NCI-H1105 (cell line): ENCODE measurements at regions not wholly inside any gene's neighbourhood (a gene's known extent, or its start where the extent isn't known, plus 50 kb on each side); places are given as distances from the start of the nearest gene placed in this dataset.

Experiments used
- DNase-seq: peaks from one replicate; lab custom pipeline; 2025; lab: John Stamatoyannopoulos, UW

DNA sequence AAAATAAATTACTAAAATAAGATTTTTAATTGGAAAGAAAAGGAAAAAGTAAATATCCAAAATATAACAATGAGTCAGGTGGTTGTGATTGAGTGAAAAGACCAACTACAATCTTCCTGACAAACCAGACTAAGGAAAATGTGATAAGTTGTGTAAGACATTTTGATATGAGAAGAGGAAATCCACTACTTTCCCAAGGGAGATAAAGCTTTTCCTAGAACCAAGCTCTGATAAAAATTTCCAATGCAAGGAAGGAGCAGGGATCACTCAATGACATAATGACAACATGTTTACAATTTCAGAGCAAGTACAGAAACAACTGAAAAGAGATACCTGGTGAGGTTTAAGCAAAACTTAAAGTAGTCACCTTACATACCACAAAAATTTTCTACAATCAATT is 305.1 kb upstream of the RASGEF1B start:
- no peak for DNase-seq

DNA sequence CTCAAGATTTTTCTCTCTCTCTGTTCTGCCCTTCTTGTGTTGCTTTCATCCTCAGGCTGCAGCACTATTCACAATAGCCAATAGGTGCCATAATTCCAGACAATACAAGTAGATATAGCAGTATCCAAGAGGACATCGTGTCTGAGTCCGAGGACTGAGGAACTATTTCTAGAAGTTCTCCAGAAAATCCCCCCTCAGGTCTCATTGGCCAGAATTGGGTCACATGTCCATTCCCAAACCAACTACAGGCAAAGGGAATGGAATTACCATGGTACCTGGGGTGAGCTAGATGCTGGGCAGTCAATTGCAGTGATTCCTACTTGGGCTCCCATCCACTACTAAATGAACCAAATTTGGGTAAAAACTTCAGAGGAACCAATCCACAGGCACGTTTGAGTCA is 301.9 kb upstream of the RASGEF1B start:
- no peak for DNase-seq

DNA sequence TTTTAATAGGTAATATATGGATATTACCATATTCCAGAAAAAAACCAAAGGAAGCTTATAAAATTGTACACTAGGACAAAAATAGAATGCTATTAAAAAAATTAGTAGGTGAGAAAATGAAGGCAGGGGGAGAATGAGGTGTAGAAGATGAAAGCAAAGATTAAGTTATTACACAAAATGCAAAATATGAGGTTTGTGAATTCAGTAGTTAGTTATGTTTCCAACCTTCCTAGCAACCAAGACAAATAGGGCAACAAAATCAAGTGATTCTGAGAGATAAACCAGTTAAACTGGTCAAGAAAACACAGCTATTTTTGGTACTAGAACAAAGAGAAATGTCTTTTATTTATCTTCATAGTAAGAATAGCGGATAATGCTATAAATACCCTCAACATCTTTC is 300.0 kb upstream of the RASGEF1B start:
- no peak for DNase-seq

DNA sequence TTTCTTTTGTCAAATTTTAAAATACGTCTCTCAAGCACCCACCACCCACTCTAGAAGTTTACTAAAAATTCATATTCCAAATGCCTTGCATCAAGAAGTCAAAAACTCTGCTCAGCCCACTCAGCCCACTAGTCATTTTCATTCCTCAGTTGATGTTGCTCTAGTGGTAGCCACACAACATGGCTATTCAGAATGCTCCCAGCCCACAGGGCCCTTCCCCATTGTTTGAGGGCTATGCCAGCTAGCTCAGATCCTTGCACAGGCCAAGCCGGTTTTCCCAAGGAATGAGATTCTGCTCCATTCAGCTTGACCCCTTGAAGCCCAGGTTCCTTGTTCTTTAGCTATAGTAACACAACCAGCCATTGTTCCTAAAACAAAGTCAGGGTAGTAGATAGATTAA is 297.5 kb upstream of the RASGEF1B start:
- DNase-seq: no peak

DNA sequence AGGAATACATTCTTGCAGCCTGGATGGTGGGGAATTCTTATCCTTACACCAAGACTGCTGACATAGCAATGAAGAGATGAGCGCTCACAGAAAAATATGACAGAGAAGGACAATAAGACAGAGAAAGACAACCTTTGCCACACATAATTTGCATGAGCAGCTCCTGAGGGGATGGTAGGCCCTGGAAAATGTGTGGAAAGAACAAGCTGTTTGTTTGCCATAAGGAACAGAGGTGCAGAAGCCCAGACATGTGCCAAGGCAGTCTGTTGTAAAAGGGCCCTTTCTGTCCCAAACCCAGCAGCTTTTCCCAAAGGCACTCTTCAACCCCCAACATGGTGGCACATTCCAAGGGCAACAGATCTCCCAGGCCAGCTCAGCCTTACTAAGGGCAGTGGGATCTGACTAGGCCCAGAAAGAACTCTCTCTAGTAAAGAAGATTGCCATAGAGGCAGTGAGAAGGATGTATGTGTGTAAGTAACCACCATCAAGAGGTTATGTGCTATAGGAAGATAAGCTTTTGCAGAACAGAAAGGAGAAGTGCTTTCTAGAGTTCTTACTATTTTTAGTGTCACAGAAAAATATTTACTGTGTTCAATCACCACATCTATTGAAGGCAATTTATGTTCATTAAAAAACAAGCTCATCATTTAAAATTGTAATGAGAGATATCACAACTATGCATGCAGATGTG is 287.0 kb upstream of the RASGEF1B start:
- DNase-seq: no peak

DNA sequence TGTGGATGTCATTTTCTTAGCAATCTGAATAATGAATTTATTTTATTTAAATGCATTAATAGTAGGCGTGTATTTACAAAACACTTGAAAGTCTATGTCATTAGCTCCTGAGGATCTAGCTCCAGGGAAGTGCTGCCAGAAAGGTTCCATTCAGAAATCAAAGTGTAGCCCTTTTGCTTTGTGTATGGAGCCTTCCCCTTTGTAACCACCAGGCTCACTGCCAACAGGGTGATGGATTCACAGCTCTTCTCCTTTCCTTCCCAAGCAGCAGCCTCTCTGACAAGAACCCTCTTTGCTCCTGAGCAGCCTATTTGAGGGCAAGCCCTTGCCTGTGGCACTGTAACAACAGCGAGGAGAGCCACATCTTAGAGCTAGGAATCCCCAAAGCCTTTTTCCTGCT is 286.0 kb upstream of the RASGEF1B start:
- DNase-seq: peak; percentile 84

DNA sequence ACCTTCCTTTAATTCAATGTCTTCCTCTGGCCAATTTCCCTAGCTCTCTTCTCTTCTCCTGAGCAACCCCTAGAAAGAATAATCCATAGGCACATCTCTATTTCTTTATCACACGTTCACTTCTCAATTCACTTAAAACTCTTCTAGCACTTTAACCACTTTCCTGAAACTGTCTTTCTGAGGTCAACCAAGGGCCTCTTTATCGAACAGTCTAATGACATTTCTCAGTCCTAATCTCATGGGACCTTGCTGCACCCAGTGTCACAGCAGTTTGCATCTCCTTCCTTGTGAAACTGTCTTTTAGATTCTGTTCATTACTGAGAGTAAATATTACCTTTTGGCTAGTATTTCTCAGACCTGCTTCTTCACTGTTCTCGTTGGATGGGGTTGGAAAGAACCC is 285.3 kb upstream of the RASGEF1B start:
- DNase-seq: no peak

DNA sequence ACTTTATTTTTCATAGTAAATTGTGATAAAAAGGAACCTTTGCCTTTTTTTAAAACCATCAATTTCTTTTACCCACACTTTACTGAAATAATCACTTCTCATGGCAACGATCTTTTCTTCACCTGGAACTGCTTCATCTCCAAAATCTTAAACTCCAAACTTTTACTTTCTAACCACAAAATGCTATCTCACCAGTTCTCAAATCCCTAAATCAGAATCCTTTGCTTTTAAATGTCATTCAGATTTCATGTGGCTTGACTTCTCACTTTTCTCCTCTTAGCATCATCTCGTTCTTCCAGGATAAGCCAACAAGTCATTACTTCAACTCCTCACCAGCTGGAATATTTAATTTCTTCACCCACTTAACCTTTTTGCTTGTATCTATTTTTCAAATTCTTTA is 284.3 kb upstream of the RASGEF1B start:
- DNase-seq: no peak

DNA sequence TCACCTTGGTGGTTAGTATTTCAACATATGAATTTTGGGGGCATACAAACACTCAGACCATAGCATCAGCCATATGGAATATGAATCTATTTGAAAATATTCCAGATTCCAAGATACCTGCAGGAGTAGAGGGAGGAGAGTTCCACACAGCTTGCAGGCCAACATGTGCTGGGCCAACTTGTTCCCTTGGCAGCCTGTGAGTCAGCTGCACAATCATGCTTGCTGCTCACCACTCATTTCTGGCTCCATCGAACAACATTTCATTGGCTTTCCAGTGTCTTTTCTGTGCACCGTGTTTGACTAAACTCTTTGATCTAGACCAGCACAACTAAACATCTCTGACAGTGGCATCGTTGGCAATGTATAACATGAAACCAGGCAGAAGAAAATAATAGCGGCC is 282.5 kb upstream of the RASGEF1B start:
- no peak for DNase-seq

DNA sequence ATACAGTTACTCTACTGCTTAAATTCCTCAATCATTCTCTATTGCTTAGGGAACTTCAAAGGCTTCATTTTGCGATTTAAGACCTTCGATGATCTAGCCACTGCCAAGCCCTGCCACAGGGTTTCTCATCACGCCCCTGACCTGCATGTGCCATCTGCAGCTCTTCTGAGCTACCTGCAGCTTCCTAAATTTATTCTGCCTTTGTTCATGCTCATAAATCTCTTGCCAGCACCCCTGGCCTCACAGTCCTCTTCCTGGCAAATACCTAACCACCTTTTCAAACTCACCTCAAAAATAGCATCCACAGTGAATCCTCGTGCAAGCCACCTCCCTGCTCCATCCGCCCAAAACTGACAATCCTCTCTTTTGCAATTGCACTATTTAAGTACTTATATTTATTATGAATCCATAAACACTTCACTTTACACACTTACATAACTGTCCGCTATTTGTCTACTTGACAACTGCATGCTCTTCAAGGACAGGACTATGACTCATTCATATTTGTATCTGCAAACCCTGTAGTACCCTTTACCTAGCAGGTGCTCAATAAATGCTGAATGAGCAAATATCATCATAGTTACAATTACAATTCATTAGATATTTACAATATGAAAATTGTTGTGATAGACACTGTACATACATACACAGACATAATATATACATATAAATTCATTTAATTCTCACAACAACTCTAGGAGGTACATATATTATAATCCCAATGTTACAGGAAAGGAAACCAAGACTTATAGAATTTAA is 280.0 kb upstream of the RASGEF1B start:
- DNase-seq: no peak

DNA sequence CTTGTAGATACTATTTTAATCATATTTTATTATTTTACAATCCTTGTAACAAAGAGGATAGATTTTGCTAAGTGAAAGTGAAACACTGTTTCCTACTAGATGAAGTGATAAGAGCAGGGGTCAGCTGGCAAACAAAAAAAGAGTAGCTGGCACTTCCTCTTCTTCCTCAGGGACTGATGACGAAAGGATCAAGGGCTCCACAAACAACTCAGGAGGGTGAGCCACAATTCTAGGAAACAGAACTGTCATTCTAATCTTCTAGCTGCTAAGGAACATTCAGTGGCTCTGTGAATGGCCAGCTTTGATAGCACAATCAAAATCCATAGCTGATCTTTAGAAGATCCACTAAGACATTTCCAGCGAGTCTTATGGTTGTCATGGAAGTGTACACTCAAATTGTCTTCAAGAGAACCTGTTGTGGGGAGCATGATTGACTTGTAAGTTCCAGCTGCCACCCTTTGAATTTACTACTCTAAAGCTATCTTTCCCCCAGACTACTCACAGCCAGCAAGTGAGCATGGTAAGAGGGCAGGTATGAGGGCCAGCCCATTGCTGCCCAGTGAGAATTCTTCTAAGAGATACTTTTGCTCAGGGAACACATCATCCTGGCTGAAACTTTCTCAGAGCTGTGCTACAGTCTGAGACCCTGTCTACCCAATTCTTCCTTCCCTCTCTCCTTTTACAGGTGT is 275.7 kb upstream of the RASGEF1B start:
- no peak for DNase-seq

DNA sequence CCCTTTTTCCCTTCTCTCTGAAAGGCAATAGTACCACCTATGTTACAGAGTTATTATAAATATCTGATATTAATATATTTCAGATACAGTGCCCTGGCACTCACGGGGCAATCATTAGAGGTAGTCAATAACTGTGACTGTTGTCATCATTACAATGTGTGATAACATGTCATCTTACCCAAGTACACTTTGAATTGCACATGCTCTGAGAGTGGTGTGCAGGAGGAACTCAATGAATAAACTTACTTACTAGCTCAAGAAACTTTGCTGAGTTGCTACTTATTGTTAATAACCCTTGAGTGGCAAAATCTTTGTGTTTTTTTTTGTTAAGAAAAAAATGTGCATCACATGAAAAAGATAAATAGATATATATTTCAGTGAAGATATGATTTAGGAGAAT is 275.1 kb upstream of the RASGEF1B start:
- DNase-seq: no peak

DNA sequence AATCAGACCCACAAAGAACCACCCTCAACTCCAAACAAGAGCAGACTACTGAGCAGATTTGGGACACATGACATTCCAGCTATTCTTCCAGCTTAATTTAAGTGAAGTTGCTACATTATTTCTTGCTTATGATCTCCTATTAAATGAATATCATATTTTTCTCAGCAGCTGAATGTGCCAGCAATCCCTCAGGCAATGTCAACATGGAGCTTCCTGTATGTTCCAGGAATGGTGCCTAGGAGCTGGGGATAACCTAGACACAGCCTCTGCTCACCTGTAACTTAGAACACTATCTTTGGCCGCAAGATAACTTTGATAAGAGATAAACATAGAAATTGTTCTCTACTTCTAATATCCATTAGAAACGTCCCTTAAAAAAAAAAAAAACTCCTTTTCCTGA is 274.4 kb upstream of the RASGEF1B start:
- no peak for DNase-seq

DNA sequence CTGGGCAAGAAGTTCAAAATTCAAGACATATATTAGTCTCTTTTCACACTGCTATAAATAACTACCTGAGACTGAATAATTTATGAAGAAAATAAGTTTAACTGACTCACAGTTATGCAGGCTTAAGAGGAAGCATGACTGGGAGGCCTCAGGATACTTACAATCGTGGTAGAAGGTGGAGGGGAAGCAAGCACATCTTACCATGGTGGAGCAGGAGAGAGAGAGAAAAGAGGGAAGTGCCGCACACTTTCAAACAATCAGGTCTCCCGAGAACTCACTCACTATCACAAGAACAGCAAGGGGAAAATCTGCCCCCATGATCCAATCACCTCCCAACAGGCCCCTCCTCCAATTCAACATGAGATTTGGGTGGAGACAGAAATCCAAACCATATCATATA is 273.3 kb upstream of the RASGEF1B start:
- no peak for DNase-seq

DNA sequence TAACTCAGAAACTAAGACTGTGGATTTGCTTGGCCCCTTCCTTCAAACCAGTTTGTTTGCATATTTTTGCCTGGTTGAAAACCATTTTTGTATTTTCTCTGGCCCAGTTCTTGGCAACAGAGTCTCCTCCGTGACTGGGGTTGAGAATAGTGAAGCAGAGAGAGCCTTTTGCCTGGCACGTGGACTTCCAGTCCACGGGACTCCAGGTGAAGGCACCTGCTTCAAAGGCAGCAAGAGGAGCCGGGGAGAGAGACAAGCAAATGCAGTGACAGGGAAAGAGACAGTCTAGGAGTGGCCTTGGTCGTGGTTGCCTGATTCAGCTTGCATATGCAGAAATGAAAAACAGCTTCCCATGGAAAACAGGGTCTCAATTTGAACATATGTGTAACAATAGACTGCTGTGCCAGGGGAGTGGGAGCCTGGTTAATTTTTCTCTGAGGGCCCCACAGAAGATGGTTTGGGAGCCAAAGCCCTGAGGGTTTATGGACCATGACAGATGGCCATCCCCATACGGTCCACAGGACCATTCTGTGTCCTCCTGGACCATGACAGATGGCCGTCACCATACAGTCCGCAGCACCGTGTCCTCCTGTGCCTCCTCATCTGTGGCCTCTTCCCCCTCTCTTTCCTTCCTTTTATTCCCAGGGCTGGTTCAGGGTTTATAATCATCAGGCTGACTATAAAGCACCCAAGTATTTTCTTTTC is 272.2 kb upstream of the RASGEF1B start:
- DNase-seq: no peak

DNA sequence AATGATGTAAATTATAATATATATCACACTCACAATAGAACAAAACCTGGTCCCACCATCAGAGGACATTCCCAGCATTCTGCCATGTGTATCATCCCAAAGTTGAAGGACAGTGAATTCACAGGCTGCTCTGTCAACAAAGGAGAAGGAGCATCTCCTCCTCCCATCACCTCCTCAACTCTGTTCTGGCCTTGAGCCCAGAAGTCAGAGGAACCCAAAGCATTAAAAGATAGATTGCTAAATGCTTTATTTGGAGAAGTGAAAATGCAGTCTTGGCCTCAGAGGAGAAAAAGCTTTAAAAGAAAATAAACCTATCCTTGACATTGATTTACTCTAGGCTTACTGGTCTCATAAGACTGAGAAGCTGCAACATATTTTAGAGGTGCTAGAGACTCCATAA is 268.8 kb upstream of the RASGEF1B start:
- no peak for DNase-seq

DNA sequence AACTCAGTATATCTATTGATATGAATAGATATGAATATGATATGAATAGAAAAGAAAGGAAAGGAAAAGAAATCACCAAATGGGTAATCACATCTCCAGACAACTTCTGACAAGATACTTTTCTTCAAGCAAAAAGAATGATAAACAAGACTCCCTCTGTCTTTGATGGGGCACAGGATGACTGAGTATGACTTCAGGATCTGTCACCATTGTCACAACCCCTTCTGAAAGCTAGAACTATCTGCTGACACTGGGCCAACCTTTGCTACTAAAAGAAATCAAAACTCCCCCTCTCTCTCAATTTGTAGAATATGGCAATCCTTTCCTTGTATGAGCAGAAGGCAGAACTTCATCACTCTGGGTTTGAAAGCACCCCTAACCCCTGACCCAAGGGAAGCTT is 267.2 kb upstream of the RASGEF1B start:
- DNase-seq: no peak

DNA sequence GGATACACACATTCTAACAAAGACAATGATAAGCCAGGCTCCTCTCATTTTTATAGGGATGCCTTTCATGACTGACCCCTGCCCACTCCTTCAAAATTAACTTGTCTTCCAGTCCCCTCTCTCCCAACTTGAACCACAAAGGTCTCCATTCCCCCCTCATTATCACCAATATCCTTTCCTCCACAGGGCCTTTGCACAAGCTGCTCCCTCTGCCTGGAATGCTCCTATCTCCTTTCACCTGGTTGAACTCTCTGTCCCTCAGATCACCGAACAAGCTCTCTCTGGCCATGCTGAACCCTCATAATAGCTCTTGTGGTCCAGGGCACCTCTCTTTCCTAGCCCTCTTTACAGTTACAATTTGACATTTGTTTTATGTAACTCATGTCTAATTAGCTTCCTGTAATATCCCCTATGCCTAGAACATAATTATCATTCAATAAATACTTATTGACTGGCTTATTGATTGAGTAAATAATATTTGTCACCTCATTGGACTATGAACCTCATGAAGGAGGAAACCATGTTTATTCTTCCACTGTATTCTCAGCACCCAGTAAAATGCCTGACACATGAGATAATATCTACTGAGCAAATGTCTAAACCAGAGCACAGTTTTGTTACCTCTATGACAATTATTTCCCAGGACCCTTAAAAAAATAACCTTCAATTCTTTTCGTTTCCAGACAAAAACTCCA is 266.3 kb upstream of the RASGEF1B start:
- no peak for DNase-seq

DNA sequence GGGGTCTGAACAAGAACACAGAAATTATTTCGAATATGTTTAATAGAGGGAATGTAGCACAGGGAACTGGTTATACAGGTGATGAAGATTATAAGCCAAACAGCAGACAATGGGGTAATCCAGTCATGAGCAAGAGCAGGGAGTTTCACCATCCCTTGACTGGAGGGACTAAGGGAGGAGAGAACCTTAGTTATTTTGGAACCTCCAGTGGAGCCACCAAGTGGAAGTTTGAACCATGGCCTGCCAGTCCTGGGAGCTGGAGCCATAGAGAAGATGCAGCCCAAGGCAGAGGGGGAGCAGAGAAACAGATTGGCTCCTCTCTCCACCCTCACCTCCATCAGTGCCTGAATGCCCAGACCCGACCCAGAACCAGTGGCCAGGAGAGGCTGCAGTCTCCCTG is 264.6 kb upstream of the RASGEF1B start:
- DNase-seq: no peak

DNA sequence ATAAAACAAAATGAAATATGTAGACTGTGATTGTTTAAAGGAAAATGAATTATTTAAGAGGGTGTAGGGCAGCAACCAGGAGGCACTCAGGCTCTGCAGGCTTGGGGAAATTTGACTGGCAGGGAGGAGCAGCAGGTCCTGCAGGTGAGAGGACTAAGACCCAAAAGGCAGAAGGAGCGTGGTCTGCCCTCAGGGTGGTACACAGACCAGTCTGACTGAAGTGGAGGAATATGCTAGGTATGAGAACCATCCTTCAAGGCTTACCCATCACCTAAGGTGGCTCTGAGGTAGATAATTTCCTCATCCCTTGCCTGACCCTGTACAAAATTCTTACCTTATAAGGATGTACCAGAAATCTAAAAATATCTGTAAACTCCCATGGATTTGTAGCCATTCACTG is 261.3 kb upstream of the RASGEF1B start:
- DNase-seq: no peak

DNA sequence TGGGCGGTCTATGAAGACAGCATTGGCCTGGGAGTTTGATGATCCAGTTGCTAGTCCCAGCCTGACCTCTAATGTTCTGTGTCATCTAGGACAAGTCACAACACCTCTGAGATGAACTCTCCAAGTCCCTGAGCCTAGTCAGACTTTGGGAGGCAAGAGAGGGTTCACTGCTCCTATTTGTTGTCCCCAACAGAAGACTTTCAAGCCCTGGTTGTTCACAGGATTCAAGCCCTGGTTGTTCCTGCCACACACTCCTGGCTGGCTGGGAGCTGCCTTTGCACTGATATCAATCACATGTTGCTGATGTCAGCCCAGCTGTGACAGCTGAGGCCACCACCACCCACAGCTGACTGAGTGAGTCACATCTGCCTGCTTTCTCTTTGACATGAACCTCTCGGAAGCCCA is 253.2 kb upstream of the RASGEF1B start:
- DNase-seq: no peak

DNA sequence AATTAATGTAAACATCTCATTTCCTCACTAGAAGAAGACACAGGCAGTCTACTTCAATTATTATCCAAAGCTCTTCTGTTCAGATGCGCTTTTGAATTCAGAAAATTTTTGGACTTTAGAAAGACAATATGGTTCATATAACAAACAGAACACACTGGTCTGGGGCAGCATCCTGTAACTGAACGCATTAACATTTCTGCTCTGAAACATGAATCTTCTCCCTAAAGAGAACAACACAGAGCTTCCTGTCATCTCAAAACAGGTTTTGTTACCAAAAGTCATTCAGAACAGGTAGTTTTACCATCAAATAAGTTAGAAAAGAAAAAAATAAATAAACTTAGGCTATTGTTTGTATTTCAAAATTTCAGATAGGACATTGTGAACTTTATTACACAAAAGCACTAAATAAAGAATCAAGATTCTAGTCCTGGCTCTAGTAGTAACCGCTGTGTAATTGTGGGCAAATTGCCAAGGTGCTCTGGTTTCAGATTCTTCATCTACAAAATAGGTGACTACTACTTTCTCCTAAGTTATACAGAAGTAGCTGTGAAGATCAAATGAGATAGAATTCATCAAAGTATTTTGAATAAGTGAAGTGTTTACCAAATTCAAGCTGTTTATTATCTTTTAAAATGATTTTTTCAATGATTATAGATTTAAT is 252.3 kb upstream of the RASGEF1B start:
- DNase-seq: no peak
